Tibial nerve (tissue), 4 donors: ENCODE measurements at regions not wholly inside any gene's neighbourhood (a gene's known extent, or its start where the extent isn't known, plus 50 kb on each side); places are given as distances from the start of the nearest gene placed in this dataset.

Source experiments
- DNase-seq, 2 donors: peaks; one replicate each; pipeline ENCODE4 v3.0.0-alpha.2; 2019; ENCODE audit warnings: low spot score in 2 of 2
- H3K27ac ChIP-seq, 4 donors: fragments of 200-600 bp; sonication (generic) in 3 of 4; one replicate each; pipeline ENCODE4 v1.5.1; 2017 to 2019; ENCODE audit warnings: mild to moderate bottlenecking in 1 of 4
- H3K27me3 ChIP-seq, 2 donors: fragments of 200-600 bp; sonication (generic) in 1 of 2; one replicate each; pipeline versions ENCODE4 v1.5.1 to v1.6.0; 2017 to 2019
- H3K36me3 ChIP-seq, 3 donors: fragments of 200-600 bp; sonication (generic); one replicate each; pipeline ENCODE4 v1.5.1; 2018 to 2019
- H3K4me1 ChIP-seq, 4 donors: fragments of 200-600 bp; sonication (generic) in 3 of 4; one replicate each; pipeline ENCODE4 v1.5.1; 2017 to 2019
- H3K4me3 ChIP-seq, 4 donors: fragments of 200-600 bp; sonication (generic) in 3 of 4; one replicate each; pipeline ENCODE4 v1.5.1; 2017 to 2019; ENCODE audit warnings: mild to moderate bottlenecking in 1 of 4, moderate library complexity in 1 of 4
- H3K9me3 ChIP-seq, 4 donors: fragments of 200-600 bp; sonication (generic) in 3 of 4; one replicate each; pipeline ENCODE4 v1.5.1; 2017 to 2019
- CTCF ChIP-seq, 5 experiments: fragments of 200-600 bp in 3 of 5; fragments of 450-650 bp in 2 of 5; sonication (generic) in 3 of 5; IDR thresholded peaks; one replicate each; pipeline ENCODE4 v1.5.1; 2016 to 2019; ENCODE audit warnings: antibody characterized with exemption in 5 of 5, mild to moderate bottlenecking in 3 of 5, moderate library complexity in 2 of 5
- EP300 ChIP-seq, 2 donors: sonication (generic); formaldehyde crosslinking; IDR thresholded peaks; one replicate each; pipeline ENCODE4 v1.6.1; 2017; ENCODE audit warnings: antibody characterized with exemption in 2 of 2, mild to moderate bottlenecking in 1 of 2
- POLR2A ChIP-seq, 2 donors: fragments of 450-650 bp; IDR thresholded peaks; one replicate each; pipeline ENCODE4 v1.6.1; 2017; ENCODE audit warnings: antibody characterized with exemption in 2 of 2, mild to moderate bottlenecking in 2 of 2, moderate library complexity in 2 of 2
- WGBS, 2 donors: methylation state at CpG; one replicate each; pipeline ENCODE4 v1.1.5; 2018; 5-methylcytosine and 5-hydroxymethylcytosine counted together

- 17 to 20% methylated on average over 6 of the region's 6 CpGs for WGBS, 2 donors
- Histone ChIP-seq H3K4me3 (no peak overlapping the region), H3K4me1 (peaks cover 0 to 6% (median 0%) of the 10 kb centered on the region in 4 donors), H3K27me3 (no peaks in the 10 kb centered on the region), H3K27ac (no peak overlapping the region), H3K9me3 (no peaks in the 10 kb centered on the region), H3K36me3 (no peaks in the 10 kb centered on the region)
- TF ChIP-seq POLR2A (IDR thresholded peaks at IDR 0.05) (no peak), CTCF (IDR thresholded peaks at IDR 0.05) (no peak), EP300 (IDR thresholded peaks at IDR 0.05) (no peak)
- no peak for DNase-seq
Observed at GRCh38 chr18:24530630-24531111, 70.2 kb downstream of the HRH4 start.

GRCh38 chr18:24534271-24534670, 73.8 kb downstream of the HRH4 start:
- no peak overlapping the region for H3K27ac ChIP-seq
- TF ChIP-seq POLR2A (IDR thresholded peaks at IDR 0.05), result no peak
- TF ChIP-seq EP300 (IDR thresholded peaks at IDR 0.05), result no peak
- no peak for TF ChIP-seq CTCF (IDR thresholded peaks at IDR 0.05)
- no peak for DNase-seq
- no peak overlapping the region for H3K4me3 ChIP-seq
- peaks cover 0 to 6% (median 0%) of the 10 kb centered on the region in 4 donors for H3K4me1 ChIP-seq
- no peaks in the 10 kb centered on the region for H3K9me3 ChIP-seq
- H3K27me3 ChIP-seq, result no peaks in the 10 kb centered on the region
- H3K36me3 ChIP-seq, result no peaks in the 10 kb centered on the region
- 90 to 98% methylated on average over 6 of the region's 6 CpGs for WGBS, 2 donors

- DNase-seq, result no peak
- TF ChIP-seq POLR2A (IDR thresholded peaks at IDR 0.05) (no peak), EP300 (IDR thresholded peaks at IDR 0.05) (no peak), CTCF (IDR thresholded peaks at IDR 0.05) (no peak)
- WGBS, 2 donors, result 58 to 78% methylated on average over 4 of the region's 4 CpGs
Observed at GRCh38 chr18:24534737-24535136, 74.3 kb downstream of the HRH4 start.

GRCh38 chr18:24535527-24536295, 75.3 kb downstream of the HRH4 start:
- no peak for TF ChIP-seq CTCF (IDR thresholded peaks at IDR 0.05)
- TF ChIP-seq EP300 (IDR thresholded peaks at IDR 0.05), result no peak
- TF ChIP-seq POLR2A (IDR thresholded peaks at IDR 0.05), result no peak
- peak in 1 of 2 donors; percentile 8 for DNase-seq
- 60 to 64% methylated on average over 3 of the region's 3 CpGs for WGBS, 2 donors
- Histone ChIP-seq H3K27me3 (no peaks in the 10 kb centered on the region), H3K36me3 (no peaks in the 10 kb centered on the region), H3K9me3 (no peaks in the 10 kb centered on the region), H3K4me1 (peaks cover 0 to under 1% (median 0%) of the 10 kb centered on the region in 4 donors), H3K4me3 (no peak overlapping the region), H3K27ac (no peak overlapping the region)

More at GRCh38 chr18:24534737-24535136, 74.3 kb downstream of the HRH4 start:
- Histone ChIP-seq H3K27me3 (no peaks in the 10 kb centered on the region), H3K36me3 (no peaks in the 10 kb centered on the region), H3K27ac (no peak overlapping the region), H3K4me3 (no peak overlapping the region), H3K4me1 (peaks cover 0 to 6% (median 0%) of the 10 kb centered on the region in 4 donors), H3K9me3 (no peaks in the 10 kb centered on the region)

GRCh38 chr18:24536326-24536725, 75.9 kb downstream of the HRH4 start:
- DNase-seq, result no peak
- 48 to 59% methylated on average over 4 of the region's 4 CpGs for WGBS, 2 donors
- H3K36me3 ChIP-seq, result no peaks in the 10 kb centered on the region
- no peaks in the 10 kb centered on the region for H3K27me3 ChIP-seq
- no peak overlapping the region for H3K27ac ChIP-seq
- H3K4me1 ChIP-seq, result no peaks in the 10 kb centered on the region
- H3K9me3 ChIP-seq, result no peaks in the 10 kb centered on the region
- H3K4me3 ChIP-seq, result no peak overlapping the region
- TF ChIP-seq POLR2A (IDR thresholded peaks at IDR 0.05), result no peak
- TF ChIP-seq CTCF (IDR thresholded peaks at IDR 0.05), result no peak
- TF ChIP-seq EP300 (IDR thresholded peaks at IDR 0.05), result no peak
